ENCODE measurements at regions not wholly inside any gene's neighbourhood (a gene's known extent, or its start where the extent isn't known, plus 50 kb on each side); places are given as distances from the start of the nearest gene placed in this dataset.

- Histone ChIP-seq H4K5ac (ENCODE audit: insufficient read length, low read depth, low read length) (no peak overlapping the region), H2AK5ac (ENCODE audit: insufficient read length, low read length) (no peak overlapping the region), H3K23ac (ENCODE audit: insufficient read length, low read depth, low read length) (no peak overlapping the region), H3K23me2 (ENCODE audit: insufficient read length, low read depth, low read length, poor library complexity, severe bottlenecking) (no peaks in the 10 kb centered on the region), H3K27me3 (ENCODE audit: insufficient read depth, low read length) (no peaks in the 10 kb centered on the region), H3K56ac (ENCODE audit: insufficient read length, low read depth, low read length) (no peak overlapping the region), H3K14ac (ENCODE audit: insufficient read depth, low read length) (no peak overlapping the region), H3K9me3 (ENCODE audit: control insufficient read depth, low read depth, low read length) (no peaks in the 10 kb centered on the region), H2BK5ac (ENCODE audit: insufficient read length, low read length) (no peak overlapping the region), H3T11ph (ENCODE audit: low read length) (no peak overlapping the region), H2BK12ac (ENCODE audit: insufficient read length, low read depth, low read length) (no peak overlapping the region), H3K9ac (ENCODE audit: extremely low read depth, insufficient read length, low read length) (no peak overlapping the region), H2BK15ac (ENCODE audit: low read depth, low read length) (no peak overlapping the region), H3K79me2 (ENCODE audit: insufficient read depth, low read length) (no peaks in the 10 kb centered on the region), H3K18ac (ENCODE audit: insufficient read length, low read depth, low read length) (no peak overlapping the region), H4K91ac (ENCODE audit: insufficient read length, low read depth, low read length) (no peak overlapping the region), H3K4me2 (ENCODE audit: insufficient read depth, insufficient read length, low read length) (no peak overlapping the region), H3K79me1 (ENCODE audit: insufficient read depth, low read depth, low read length, poor library complexity, severe bottlenecking) (no peaks in the 10 kb centered on the region), H2BK20ac (ENCODE audit: low read depth, low read length, poor library complexity, severe bottlenecking) (no peak overlapping the region), H2AFZ (ENCODE audit: low read length) (no peak overlapping the region), H4K20me1 (ENCODE audit: control insufficient read depth, insufficient read depth, insufficient read length) (no peaks in the 10 kb centered on the region), H3K27ac (ENCODE audit: insufficient read length, low read depth, low read length) (no peak overlapping the region), H3K4me1 (ENCODE audit: insufficient read depth, low read length) (peaks cover 3% of the 10 kb centered on the region; the same call in 1 of the 2 replicates), H4K8ac (replicated peaks; ENCODE audit: insufficient read length, low read depth, low read length) (no peak overlapping the region), H2BK120ac (ENCODE audit: low read depth, low read length, poor library complexity, severe bottlenecking) (no peak overlapping the region), H3K4ac (ENCODE audit: low read depth, low read length) (no peak overlapping the region)
- H3K27me3 Mint-ChIP-seq (ENCODE audit: low read depth), result no peaks in the 10 kb centered on the region
- peaks cover 20 to 26% of the 10 kb centered on the region in 2 experiments for H3K4me1 Mint-ChIP-seq
- WGBS (ENCODE audit: extremely low coverage, insufficient read length, low lambda C conversion rate), result no CpG with 5 or more reads among the region's 1 CpG
- no peak for TF ChIP-seq CTCF (conservative IDR thresholded peaks at IDR 0.05)
- H3K36me3 Mint-ChIP-seq (ENCODE audit: insufficient read depth in 1 of 3, low read depth in 3 of 3), result peaks cover 0 to 5% (median 3%) of the 10 kb centered on the region in 3 experiments; a peak in 2 of 7 replicates
- no peak overlapping the region for H3K27ac Mint-ChIP-seq
- H3K4me3 Mint-ChIP-seq, result no peak overlapping the region
- DNase-seq, result no peak
- H3K9me3 Mint-ChIP-seq, result no peaks in the 10 kb centered on the region
These were observed 2473.5 kb downstream of the PCDH9 start for GRCh38 chr13:64756621-64757020.
